GM12878 (cell line): ENCODE measurements at regions not wholly inside any gene's neighbourhood (a gene's known extent, or its start where the extent isn't known, plus 50 kb on each side); places are given as distances from the start of the nearest gene placed in this dataset.

Source experiments
- EED ChIP-seq: sonication (generic); IDR thresholded peaks from 2 replicates; pipeline ENCODE4 v1.6.1; 2016; ENCODE audit warnings: antibody characterized with exemption, low read depth
- MYC ChIP-seq: IDR thresholded peaks from 2 replicates; pipeline ENCODE4 v1.6.1; 2011; ENCODE audit warnings: mild to moderate bottlenecking, low read length, moderate library complexity, inconsistent platforms; ENCODE audit not compliant: insufficient read depth, insufficient replicate concordance, insufficient read length, severe bottlenecking
- POLR2A ChIP-seq: IDR thresholded peaks from 2 replicates; pipeline ENCODE4 v1.6.1; 2011; ENCODE audit warnings: low read depth, mild to moderate bottlenecking, low read length
- POLR2AphosphoS2 ChIP-seq: IDR thresholded peaks from 2 replicates; pipeline ENCODE4 v1.6.1; 2011; ENCODE audit warnings: low read depth, mild to moderate bottlenecking, low read length, improper control_type of control experiment, moderate library complexity
- POLR2AphosphoS5 ChIP-seq: IDR thresholded peaks from 2 replicates; pipeline ENCODE4 v1.6.1; 2011; ENCODE audit warnings: mild to moderate bottlenecking, low read length, inconsistent platforms
- ZNF274 ChIP-seq: IDR thresholded peaks from one replicate; pipeline ENCODE4 v1.8.0; 2011; ENCODE audit not compliant: insufficient read length, insufficient read depth
- TF ChIP-seq, protein P1 (sequence below), 3 experiments: IDR thresholded peaks in 2 of 3; conservative IDR thresholded peaks in 1 of 3; 2 replicates each; pipeline ENCODE4 v1.5.1; 2011; ENCODE audit warnings: low read depth in 3 of 3, low read length in 3 of 3, mild to moderate bottlenecking in 3 of 3, control low read depth in 2 of 3, moderate library complexity in 2 of 3, inconsistent platforms in 1 of 3, mixed read lengths in 1 of 3; ENCODE audit not compliant: control insufficient read depth in 2 of 3, insufficient read depth in 1 of 3; ENCODE audit errors: extremely low read depth in 1 of 3

DNA sequence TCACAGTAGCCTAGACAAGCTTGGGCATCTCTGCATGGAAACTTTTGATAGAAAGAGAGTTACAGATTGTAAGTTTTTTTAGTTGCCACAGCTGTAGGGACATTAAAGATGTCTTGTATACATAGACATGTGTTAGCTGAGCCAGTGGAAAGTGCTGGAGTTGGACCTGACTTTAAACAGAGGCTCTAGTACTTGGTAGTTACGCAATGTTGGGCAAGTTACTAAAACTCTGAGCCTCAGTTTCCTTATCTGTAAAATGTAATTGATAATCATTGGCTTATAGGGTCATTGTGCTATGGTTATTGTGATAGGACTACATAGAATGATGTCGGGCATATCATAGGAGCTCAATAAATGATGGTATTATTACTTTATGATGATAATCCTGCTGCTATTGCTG is 225.8 kb upstream of the CPHXL start:
- TF ChIP-seq POLR2AphosphoS2: no peak
- TF ChIP-seq POLR2A: no peak
- no peak for TF ChIP-seq EED
- TF ChIP-seq POLR2AphosphoS5: no peak
- no peak for TF ChIP-seq ZNF274
- TF ChIP-seq, protein P1, sequence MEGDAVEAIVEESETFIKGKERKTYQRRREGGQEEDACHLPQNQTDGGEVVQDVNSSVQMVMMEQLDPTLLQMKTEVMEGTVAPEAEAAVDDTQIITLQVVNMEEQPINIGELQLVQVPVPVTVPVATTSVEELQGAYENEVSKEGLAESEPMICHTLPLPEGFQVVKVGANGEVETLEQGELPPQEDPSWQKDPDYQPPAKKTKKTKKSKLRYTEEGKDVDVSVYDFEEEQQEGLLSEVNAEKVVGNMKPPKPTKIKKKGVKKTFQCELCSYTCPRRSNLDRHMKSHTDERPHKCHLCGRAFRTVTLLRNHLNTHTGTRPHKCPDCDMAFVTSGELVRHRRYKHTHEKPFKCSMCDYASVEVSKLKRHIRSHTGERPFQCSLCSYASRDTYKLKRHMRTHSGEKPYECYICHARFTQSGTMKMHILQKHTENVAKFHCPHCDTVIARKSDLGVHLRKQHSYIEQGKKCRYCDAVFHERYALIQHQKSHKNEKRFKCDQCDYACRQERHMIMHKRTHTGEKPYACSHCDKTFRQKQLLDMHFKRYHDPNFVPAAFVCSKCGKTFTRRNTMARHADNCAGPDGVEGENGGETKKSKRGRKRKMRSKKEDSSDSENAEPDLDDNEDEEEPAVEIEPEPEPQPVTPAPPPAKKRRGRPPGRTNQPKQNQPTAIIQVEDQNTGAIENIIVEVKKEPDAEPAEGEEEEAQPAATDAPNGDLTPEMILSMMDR (IDR thresholded peaks at IDR 0.05 in 2 of 3, conservative IDR thresholded peaks at IDR 0.05 in 1 of 3; ENCODE audit: control insufficient read depth in 2 of 3, extremely low read depth in 1 of 3, insufficient read depth in 1 of 3, low read depth in 3 of 3, low read length in 3 of 3): no peak
- TF ChIP-seq MYC: no peak
